IMR-90 (cell line): ENCODE measurements at regions not wholly inside any gene's neighbourhood (a gene's known extent, or its start where the extent isn't known, plus 50 kb on each side); places are given as distances from the start of the nearest gene placed in this dataset.

ENCODE experiments used
- ATAC-seq: fragments of 200-7000 bp; cut with Tn5 transposase; 2 replicates; pipeline ENCODE4 v1.9.1; 2020; ENCODE audit warnings: low read depth, mild to moderate bottlenecking, moderate library complexity
- BruUV-seq: library from RNA; stranded (reverse); fragments of 400-500 nt; replicated peaks from 2 replicates; lab custom pipeline; 2021; lab: Mats Ljungman, UMichigan
- CTCF ChIA-PET: fragments of 300-600 bp; formaldehyde crosslinking; extraction: SDS; loops from one replicate; lab custom pipeline; 2021; ENCODE audit warnings: antibody characterized with exemption; lab: Yijun Ruan, JAX
- POLR2A ChIA-PET: fragments of 300-600 bp; sonication (Branson Sonifier 250); formaldehyde crosslinking; loops from one replicate; lab custom pipeline; 2022; ENCODE audit warnings: antibody characterized with exemption; ENCODE audit not compliant: unreplicated experiment; lab: Charles Lee
- DNase-seq: peaks from one replicate; pipeline ENCODE4 v3.0.0; 2013
- H2AFZ ChIP-seq: replicated peaks from 2 replicates; pipeline ENCODE3; 2013; ENCODE audit warnings: low read length, mild to moderate bottlenecking; ENCODE audit not compliant: poor library complexity
- H2AK5ac ChIP-seq: 2 replicates; pipeline ENCODE4 v1.6.1; 2013; ENCODE audit warnings: low read depth, low read length, inconsistent platforms
- H2AK9ac ChIP-seq: replicated peaks from 2 replicates; pipeline ENCODE3; 2013; ENCODE audit warnings: mild to moderate bottlenecking, low read depth, low read length, moderate library complexity; ENCODE audit not compliant: poor library complexity
- H2BK120ac ChIP-seq: 2 replicates; pipeline ENCODE4 v1.6.1; 2013; ENCODE audit warnings: low read depth, low read length, inconsistent platforms
- H2BK15ac ChIP-seq: 3 replicates; pipeline ENCODE4 v1.6.1; 2013; ENCODE audit warnings: low read depth, low read length, inconsistent platforms
- H2BK20ac ChIP-seq: 2 replicates; pipeline ENCODE4 v1.6.1; 2013; ENCODE audit warnings: low read depth, mild to moderate bottlenecking, inconsistent platforms, low read length, moderate library complexity
- H2BK5ac ChIP-seq: 2 replicates; pipeline ENCODE4 v1.6.1; 2013; ENCODE audit warnings: mild to moderate bottlenecking, low read depth, low read length, inconsistent platforms; ENCODE audit not compliant: poor library complexity, severe bottlenecking
- H3K14ac ChIP-seq: replicated peaks from 2 replicates; pipeline ENCODE4 v1.6.1; 2013; ENCODE audit warnings: low read depth, low read length, inconsistent platforms
- H3K18ac ChIP-seq: 2 replicates; pipeline ENCODE4 v1.6.1; 2013; ENCODE audit warnings: low read depth, low read length, control low read depth
- H3K23ac ChIP-seq: 2 replicates; pipeline ENCODE4 v1.6.1; 2013; ENCODE audit warnings: low read depth, low read length, inconsistent platforms
- H3K27ac ChIP-seq: 2 replicates; pipeline ENCODE4 v1.5.1; 2013; ENCODE audit warnings: mild to moderate bottlenecking, control low read depth, low read length; ENCODE audit not compliant: insufficient read depth
- H3K27me3 ChIP-seq: 2 replicates; pipeline ENCODE4 v1.6.1; 2013; ENCODE audit warnings: low read length; ENCODE audit not compliant: control insufficient read depth, insufficient read depth
- H3K36me3 ChIP-seq: 2 replicates; pipeline ENCODE4 v1.6.1; 2013; ENCODE audit warnings: low read length, mixed read lengths; ENCODE audit not compliant: control insufficient read depth, insufficient read depth
- H3K4ac ChIP-seq: 2 replicates; pipeline ENCODE4 v1.6.1; 2013; ENCODE audit warnings: low read depth, low read length, inconsistent platforms
- H3K4me1 ChIP-seq: 2 replicates; pipeline ENCODE4 v1.6.1; 2013; ENCODE audit warnings: low read length, mixed read lengths; ENCODE audit not compliant: control insufficient read depth, insufficient read depth
- H3K4me2 ChIP-seq: 2 replicates; pipeline ENCODE4 v1.6.1; 2013; ENCODE audit warnings: low read depth, mild to moderate bottlenecking, control low read depth, low read length, moderate library complexity
- H3K4me3 ChIP-seq: 2 replicates; pipeline ENCODE4 v1.5.1; 2013; ENCODE audit warnings: low read depth, mild to moderate bottlenecking, control low read depth, low read length, moderate library complexity; ENCODE audit not compliant: insufficient read depth
- H3K56ac ChIP-seq: 2 replicates; pipeline ENCODE4 v1.6.1; 2013; ENCODE audit warnings: low read length, inconsistent platforms; ENCODE audit not compliant: insufficient read depth; ENCODE audit errors: extremely low read depth
- H3K79me1 ChIP-seq, 2 experiments: 2 replicates each; pipeline ENCODE4 v1.6.1; 2013; ENCODE audit warnings: low read length in 2 of 2, inconsistent platforms in 1 of 2, low read depth in 1 of 2
- H3K9ac ChIP-seq: 2 replicates; pipeline ENCODE4 v1.6.1; 2013; ENCODE audit warnings: low read depth, low read length, control low read depth
- H3K9me1 ChIP-seq: 2 replicates; pipeline ENCODE4 v1.6.1; 2013; ENCODE audit warnings: low read length, inconsistent platforms; ENCODE audit not compliant: insufficient read depth
- H3K9me3 ChIP-seq: 2 replicates; pipeline ENCODE4 v1.6.1; 2013; ENCODE audit warnings: low read length; ENCODE audit not compliant: control insufficient read depth, insufficient read depth
- H4K20me1 ChIP-seq: 2 replicates; pipeline ENCODE4 v1.6.1; 2013; ENCODE audit warnings: low read length, inconsistent platforms; ENCODE audit not compliant: insufficient read depth
- H4K5ac ChIP-seq: 2 replicates; pipeline ENCODE4 v1.6.1; 2013; ENCODE audit warnings: mild to moderate bottlenecking, low read depth, low read length, control low read depth
- H4K8ac ChIP-seq, 2 experiments: 2 replicates each; pipeline ENCODE4 v1.6.1; 2013; ENCODE audit warnings: low read depth in 2 of 2, low read length in 2 of 2, control low read depth in 1 of 2, inconsistent platforms in 1 of 2
- H4K91ac ChIP-seq: 2 replicates; pipeline ENCODE4 v1.6.1; 2013; ENCODE audit warnings: low read depth, low read length, inconsistent platforms; ENCODE audit not compliant: insufficient read depth
- BHLHE40 ChIP-seq: fragments of 150-350 bp; IDR thresholded peaks from 2 replicates; pipeline ENCODE4 v1.6.1; 2016; ENCODE audit warnings: mild to moderate bottlenecking, low read depth, low read length
- CEBPB ChIP-seq: IDR thresholded peaks from 2 replicates; pipeline ENCODE4 v1.6.1; 2012; ENCODE audit warnings: low read depth, low read length, improper control_type of control experiment
- CHD1 ChIP-seq: IDR thresholded peaks from 2 replicates; pipeline ENCODE4 v1.6.1; 2012; ENCODE audit warnings: low read depth, low read length, improper control_type of control experiment
- FOS ChIP-seq: fragments of 150-350 bp; IDR thresholded peaks from 2 replicates; pipeline ENCODE4 v1.6.1; 2016; ENCODE audit warnings: low read depth, low read length
- MAFK ChIP-seq: IDR thresholded peaks from 2 replicates; pipeline ENCODE4 v1.6.1; 2012; ENCODE audit warnings: low read depth, low read length, improper control_type of control experiment
- MAZ ChIP-seq: IDR thresholded peaks from 2 replicates; pipeline ENCODE4 v1.6.1; 2012; ENCODE audit warnings: low read depth, mild to moderate bottlenecking, low read length, improper control_type of control experiment, moderate library complexity, borderline replicate concordance
- MXI1 ChIP-seq: IDR thresholded peaks from 2 replicates; pipeline ENCODE4 v1.6.1; 2012; ENCODE audit warnings: low read depth, mild to moderate bottlenecking, low read length, moderate library complexity, borderline replicate concordance
- NFE2L2 ChIP-seq: fragments of 150-350 bp; IDR thresholded peaks from 2 replicates; pipeline ENCODE4 v1.6.1; 2016; ENCODE audit warnings: low read depth, mild to moderate bottlenecking, low read length
- POLR2A ChIP-seq: IDR thresholded peaks from 2 replicates; pipeline ENCODE4 v1.6.1; 2012; ENCODE audit warnings: mild to moderate bottlenecking, low read depth, low read length
- RAD21 ChIP-seq: IDR thresholded peaks from 2 replicates; pipeline ENCODE4 v1.6.1; 2012; ENCODE audit warnings: low read length, improper control_type of control experiment
- RCOR1 ChIP-seq: IDR thresholded peaks from 2 replicates; pipeline ENCODE4 v1.6.1; 2012; ENCODE audit warnings: mild to moderate bottlenecking, low read length, improper control_type of control experiment; ENCODE audit not compliant: insufficient replicate concordance
- SMC3 ChIP-seq: fragments of 150-350 bp; IDR thresholded peaks from 2 replicates; pipeline ENCODE4 v1.6.1; 2016; ENCODE audit warnings: low read depth, mild to moderate bottlenecking, antibody characterized with exemption, low read length, moderate library complexity
- WGBS, 2 experiments: methylation state at CpG; one replicate each; pipeline versions ENCODE4 v1.1.5 to v1.1.7; 2013; ENCODE audit warnings: missing lambda C conversion rate in 2 of 2; ENCODE audit not compliant: insufficient read length in 1 of 2; ENCODE audit errors: extremely low coverage in 2 of 2; 5-methylcytosine and 5-hydroxymethylcytosine counted together
- dilution Hi-C: fragments of 300-500 bp; cut with HindIII; formaldehyde crosslinking; loops from one replicate; pipeline ENCODE4 v1.14.3; 2018; ENCODE audit warnings: low sequenced_read_pairs; ENCODE audit not compliant: unreplicated experiment
- in situ Hi-C: fragments of 300-500 bp; cut with MboI; formaldehyde crosslinking; loops from 3 replicates; pipeline ENCODE4 v1.14.3; 2019; ENCODE audit warnings: low sequenced_read_pairs, inconsistent platforms, mixed read lengths
- intact Hi-C: fragments of 100-400 bp; cut with micrococcal nuclease; formaldehyde crosslinking; loops from 2 replicates; pipeline ENCODE4 v1.10.0; 2022
- TF ChIP-seq, protein P1 (sequence below): fragments of 150-350 bp; IDR thresholded peaks from 2 replicates; pipeline ENCODE4 v1.6.1; 2017; ENCODE audit warnings: mild to moderate bottlenecking, antibody characterized with exemption, low read length, low read depth
- TF ChIP-seq, protein P2 (sequence below): fragments of 150-350 bp; IDR thresholded peaks from 2 replicates; pipeline ENCODE4 v1.6.1; 2016; ENCODE audit warnings: low read depth, mild to moderate bottlenecking, low read length, moderate library complexity, borderline replicate concordance
- TF ChIP-seq, protein P3 (sequence below): conservative IDR thresholded peaks from 2 replicates; pipeline ENCODE4 v1.5.1; 2012; ENCODE audit warnings: mild to moderate bottlenecking, low read depth, low read length, improper control_type of control experiment

DNA sequence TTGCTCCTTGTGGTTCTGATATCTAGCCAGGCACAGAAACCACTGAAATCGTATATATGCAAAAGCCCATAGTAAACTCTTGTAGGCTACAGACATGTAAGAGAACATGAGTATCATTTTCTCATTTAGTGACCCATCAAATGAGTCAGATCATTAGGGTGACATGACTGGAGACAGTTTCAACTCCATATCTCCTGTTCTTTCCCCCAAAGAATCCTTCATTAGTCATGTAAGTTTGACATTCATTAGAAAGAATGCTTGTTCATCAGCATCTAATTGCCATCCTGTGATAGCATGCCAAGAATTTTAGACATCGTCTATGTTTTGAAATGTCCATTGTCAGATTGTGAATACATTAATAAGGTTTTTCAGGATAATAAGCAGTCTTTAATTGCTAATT is 264.9 kb upstream of the TPM1 start:
- Histone ChIP-seq H3K18ac (no peak overlapping the region), H3K9ac (no peak overlapping the region), H3K4me1 (peaks cover 8% of the 10 kb centered on the region), H2AK5ac (no peak overlapping the region), H3K23ac (no peak overlapping the region), H2AK9ac (no peak overlapping the region), H3K79me1 (peaks cover 0 to 6% of the 10 kb centered on the region in 2 experiments; a peak in 2 of 4 replicates), H3K56ac (no peak overlapping the region), H3K4ac (no peak overlapping the region), H3K4me2 (no peak overlapping the region), H3K36me3 (peaks cover 11% of the 10 kb centered on the region), H2BK15ac (no peak overlapping the region), H2BK20ac (no peak overlapping the region), H4K5ac (no peak overlapping the region), H3K9me1 (peaks cover 12% of the 10 kb centered on the region), H2AFZ (no peak overlapping the region), H2BK120ac (no peak overlapping the region), H4K91ac (no peak overlapping the region), H3K27ac (no peak overlapping the region), H3K14ac (no peak overlapping the region), H3K4me3 (no peak overlapping the region), H2BK5ac (no peak overlapping the region), H3K27me3 (no peaks in the 10 kb centered on the region), H3K9me3 (no peaks in the 10 kb centered on the region), H4K20me1 (no peaks in the 10 kb centered on the region), H4K8ac (no peak overlapping the region)
- BruUV-seq, result no TSS peak
- ATAC-seq, result no peak
- POLR2A ChIA-PET, result no interaction called here
- in situ Hi-C loops (no loop called here), dilution Hi-C loops (no loop called here), intact Hi-C loops (no loop called here)
- WGBS, 2 experiments, result no CpG with 5 or more reads among the region's 2 CpGs
- TF ChIP-seq, protein P1, sequence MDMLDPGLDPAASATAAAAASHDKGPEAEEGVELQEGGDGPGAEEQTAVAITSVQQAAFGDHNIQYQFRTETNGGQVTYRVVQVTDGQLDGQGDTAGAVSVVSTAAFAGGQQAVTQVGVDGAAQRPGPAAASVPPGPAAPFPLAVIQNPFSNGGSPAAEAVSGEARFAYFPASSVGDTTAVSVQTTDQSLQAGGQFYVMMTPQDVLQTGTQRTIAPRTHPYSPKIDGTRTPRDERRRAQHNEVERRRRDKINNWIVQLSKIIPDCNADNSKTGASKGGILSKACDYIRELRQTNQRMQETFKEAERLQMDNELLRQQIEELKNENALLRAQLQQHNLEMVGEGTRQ, result no peak
- TF ChIP-seq, protein P2, sequence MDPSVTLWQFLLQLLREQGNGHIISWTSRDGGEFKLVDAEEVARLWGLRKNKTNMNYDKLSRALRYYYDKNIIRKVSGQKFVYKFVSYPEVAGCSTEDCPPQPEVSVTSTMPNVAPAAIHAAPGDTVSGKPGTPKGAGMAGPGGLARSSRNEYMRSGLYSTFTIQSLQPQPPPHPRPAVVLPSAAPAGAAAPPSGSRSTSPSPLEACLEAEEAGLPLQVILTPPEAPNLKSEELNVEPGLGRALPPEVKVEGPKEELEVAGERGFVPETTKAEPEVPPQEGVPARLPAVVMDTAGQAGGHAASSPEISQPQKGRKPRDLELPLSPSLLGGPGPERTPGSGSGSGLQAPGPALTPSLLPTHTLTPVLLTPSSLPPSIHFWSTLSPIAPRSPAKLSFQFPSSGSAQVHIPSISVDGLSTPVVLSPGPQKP, result no peak
- TF ChIP-seq POLR2A, result no peak
- no peak for TF ChIP-seq MAFK
- no peak for TF ChIP-seq RCOR1
- TF ChIP-seq NFE2L2, result no peak
- TF ChIP-seq SMC3, result no peak
- TF ChIP-seq CEBPB, result no peak
- no peak for TF ChIP-seq CHD1
- no peak for TF ChIP-seq RAD21
- TF ChIP-seq, protein P3, sequence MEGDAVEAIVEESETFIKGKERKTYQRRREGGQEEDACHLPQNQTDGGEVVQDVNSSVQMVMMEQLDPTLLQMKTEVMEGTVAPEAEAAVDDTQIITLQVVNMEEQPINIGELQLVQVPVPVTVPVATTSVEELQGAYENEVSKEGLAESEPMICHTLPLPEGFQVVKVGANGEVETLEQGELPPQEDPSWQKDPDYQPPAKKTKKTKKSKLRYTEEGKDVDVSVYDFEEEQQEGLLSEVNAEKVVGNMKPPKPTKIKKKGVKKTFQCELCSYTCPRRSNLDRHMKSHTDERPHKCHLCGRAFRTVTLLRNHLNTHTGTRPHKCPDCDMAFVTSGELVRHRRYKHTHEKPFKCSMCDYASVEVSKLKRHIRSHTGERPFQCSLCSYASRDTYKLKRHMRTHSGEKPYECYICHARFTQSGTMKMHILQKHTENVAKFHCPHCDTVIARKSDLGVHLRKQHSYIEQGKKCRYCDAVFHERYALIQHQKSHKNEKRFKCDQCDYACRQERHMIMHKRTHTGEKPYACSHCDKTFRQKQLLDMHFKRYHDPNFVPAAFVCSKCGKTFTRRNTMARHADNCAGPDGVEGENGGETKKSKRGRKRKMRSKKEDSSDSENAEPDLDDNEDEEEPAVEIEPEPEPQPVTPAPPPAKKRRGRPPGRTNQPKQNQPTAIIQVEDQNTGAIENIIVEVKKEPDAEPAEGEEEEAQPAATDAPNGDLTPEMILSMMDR, result no peak
- no peak for TF ChIP-seq BHLHE40
- no peak for TF ChIP-seq FOS
- TF ChIP-seq MXI1, result no peak
- TF ChIP-seq MAZ, result no peak
- CTCF ChIA-PET, result no interaction called here
- peak; percentile 33 for DNase-seq
